ENCODE measurements at regions not wholly inside any gene's neighbourhood (a gene's known extent, or its start where the extent isn't known, plus 50 kb on each side); places are given as distances from the start of the nearest gene placed in this dataset.

DNA sequence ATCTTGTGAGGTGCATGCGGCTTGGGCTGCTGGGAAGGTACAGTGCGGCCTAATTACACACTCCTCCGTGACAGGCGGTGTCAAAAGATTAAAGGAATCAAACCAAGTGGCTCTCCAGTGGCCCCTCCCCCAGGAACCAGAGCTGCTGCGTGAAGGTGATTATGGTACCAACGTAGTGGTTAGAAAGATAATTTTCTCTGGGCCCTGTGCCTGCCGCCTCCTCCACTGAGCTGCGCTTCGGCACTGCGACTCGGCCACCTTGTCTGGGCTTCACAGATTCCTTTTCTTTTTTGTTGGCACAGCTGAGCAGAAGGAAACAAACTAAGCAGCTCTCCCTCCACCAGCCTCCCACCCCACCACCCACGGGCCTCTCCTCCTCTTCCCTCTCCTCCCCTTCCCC, 113.2 kb upstream of the SDK2 start:
- Histone ChIP-seq H3K4me3 (no peak overlapping the region), H3K27me3 (no peaks in the 10 kb centered on the region), H3K9me3 (no peaks in the 10 kb centered on the region), H3K36me3 (no peaks in the 10 kb centered on the region), H3K27ac (no peak overlapping the region), H3K4me1 (no peaks in the 10 kb centered on the region)
- ATAC-seq (no peak), DNase-seq (no peak)
- intact Hi-C loops (cut with DNase I), result no loop called here
- TF ChIP-seq, protein P1, sequence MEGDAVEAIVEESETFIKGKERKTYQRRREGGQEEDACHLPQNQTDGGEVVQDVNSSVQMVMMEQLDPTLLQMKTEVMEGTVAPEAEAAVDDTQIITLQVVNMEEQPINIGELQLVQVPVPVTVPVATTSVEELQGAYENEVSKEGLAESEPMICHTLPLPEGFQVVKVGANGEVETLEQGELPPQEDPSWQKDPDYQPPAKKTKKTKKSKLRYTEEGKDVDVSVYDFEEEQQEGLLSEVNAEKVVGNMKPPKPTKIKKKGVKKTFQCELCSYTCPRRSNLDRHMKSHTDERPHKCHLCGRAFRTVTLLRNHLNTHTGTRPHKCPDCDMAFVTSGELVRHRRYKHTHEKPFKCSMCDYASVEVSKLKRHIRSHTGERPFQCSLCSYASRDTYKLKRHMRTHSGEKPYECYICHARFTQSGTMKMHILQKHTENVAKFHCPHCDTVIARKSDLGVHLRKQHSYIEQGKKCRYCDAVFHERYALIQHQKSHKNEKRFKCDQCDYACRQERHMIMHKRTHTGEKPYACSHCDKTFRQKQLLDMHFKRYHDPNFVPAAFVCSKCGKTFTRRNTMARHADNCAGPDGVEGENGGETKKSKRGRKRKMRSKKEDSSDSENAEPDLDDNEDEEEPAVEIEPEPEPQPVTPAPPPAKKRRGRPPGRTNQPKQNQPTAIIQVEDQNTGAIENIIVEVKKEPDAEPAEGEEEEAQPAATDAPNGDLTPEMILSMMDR (IDR thresholded peaks at IDR 0.05), result no peak

GRCh38 chr17:73758245-73758644, 114.0 kb upstream of the SDK2 start:
- H3K36me3 ChIP-seq, result no peaks in the 10 kb centered on the region
- intact Hi-C loops (cut with DNase I), result no loop called here
- no peaks in the 10 kb centered on the region for H3K9me3 ChIP-seq
- ATAC-seq (no peak), DNase-seq (peak in 1 of 4 donors; percentile 1)
- H3K4me3 ChIP-seq, result no peak overlapping the region
- no peak overlapping the region for H3K27ac ChIP-seq
- H3K4me1 ChIP-seq, result no peaks in the 10 kb centered on the region
- H3K27me3 ChIP-seq, result no peaks in the 10 kb centered on the region
- TF ChIP-seq, protein P1 (IDR thresholded peaks at IDR 0.05), result no peak

GRCh38 chr17:73759324-73759723, 115.1 kb upstream of the SDK2 start:
- H3K9me3 ChIP-seq, result no peaks in the 10 kb centered on the region
- H3K36me3 ChIP-seq, result no peaks in the 10 kb centered on the region
- no peaks in the 10 kb centered on the region for H3K27me3 ChIP-seq
- H3K27ac ChIP-seq, result no peak overlapping the region
- intact Hi-C loops (cut with DNase I), result no loop called here
- no peak for DNase-seq
- no peak overlapping the region for H3K4me3 ChIP-seq
- ATAC-seq, result no peak
- TF ChIP-seq, protein P1 (IDR thresholded peaks at IDR 0.05), result no peak
- no peaks in the 10 kb centered on the region for H3K4me1 ChIP-seq

- no peaks in the 10 kb centered on the region for H3K9me3 ChIP-seq
- peak in 1 of 4 donors; percentile 54 for DNase-seq
- no peaks in the 10 kb centered on the region for H3K36me3 ChIP-seq
- ATAC-seq, result no peak
- H3K4me3 ChIP-seq, result no peak overlapping the region
- H3K27me3 ChIP-seq, result no peaks in the 10 kb centered on the region
- TF ChIP-seq, protein P1 (IDR thresholded peaks at IDR 0.05), result no peak
- H3K27ac ChIP-seq, result no peak overlapping the region
- no peaks in the 10 kb centered on the region for H3K4me1 ChIP-seq
- intact Hi-C loops (cut with DNase I), result no loop called here
Measured at GRCh38 chr17:73759734-73760438, 115.6 kb upstream of the SDK2 start.

- Histone ChIP-seq H3K27ac (no peak overlapping the region), H3K36me3 (no peaks in the 10 kb centered on the region), H3K9me3 (no peaks in the 10 kb centered on the region), H3K4me3 (no peak overlapping the region), H3K4me1 (no peaks in the 10 kb centered on the region), H3K27me3 (no peaks in the 10 kb centered on the region)
- DNase-seq (no peak), ATAC-seq (no peak)
- TF ChIP-seq, protein P1 (IDR thresholded peaks at IDR 0.05), result no peak
- intact Hi-C loops (cut with DNase I), result no loop called here
Measured at GRCh38 chr17:73760439-73760758, 116.2 kb upstream of the SDK2 start.

Measured in left lung (tissue), 4 donors.